NCI-H2227 (cell line): ENCODE measurements at regions not wholly inside any gene's neighbourhood (a gene's known extent, or its start where the extent isn't known, plus 50 kb on each side); places are given as distances from the start of the nearest gene placed in this dataset.
"Not testable (repeated sequence)": the region's sequence is repeated elsewhere in the genome, so short reads cannot be mapped to it uniquely, and the experiment has no call there.

Experiments
- DNase-seq: peaks from one replicate; lab custom pipeline; 2025; ENCODE audit not compliant: unreplicated experiment; lab: John Stamatoyannopoulos, UW

GRCh38 chr2:7738596-7738995 is 821.4 kb downstream of the RNF144A start:
- DNase-seq = no peak

- DNase-seq = no peak
These were observed 822.9 kb downstream of the RNF144A start for GRCh38 chr2:7740114-7740513.

GRCh38 chr2:7742301-7742700 is 825.1 kb downstream of the RNF144A start:
- DNase-seq = no peak

DNA sequence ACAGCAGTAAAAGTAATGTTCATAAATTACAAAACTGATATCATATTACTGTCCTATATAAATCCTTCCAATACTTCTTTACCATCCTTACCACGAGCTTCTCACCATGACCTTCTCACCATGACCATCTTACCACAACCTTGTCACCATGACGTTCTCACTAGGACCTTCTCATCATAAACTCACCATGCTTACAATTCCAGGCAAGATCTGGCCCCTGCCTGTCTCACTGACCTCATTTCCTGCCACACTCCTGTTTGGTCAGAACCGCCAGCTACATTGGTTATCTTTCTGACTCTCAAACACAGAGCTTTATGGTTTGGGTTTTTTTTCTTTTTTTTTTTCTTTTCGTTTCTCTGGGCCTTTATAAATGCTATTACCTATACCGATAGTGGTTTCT is 827.6 kb downstream of the RNF144A start:
- no peak for DNase-seq

GRCh38 chr2:7745369-7745768 is 828.2 kb downstream of the RNF144A start:
- DNase-seq = no peak

- DNase-seq = no peak
These were observed 831.7 kb downstream of the RNF144A start for GRCh38 chr2:7748717-7749415.

GRCh38 chr2:7749895-7750559 is 832.8 kb downstream of the RNF144A start:
- no peak for DNase-seq

- DNase-seq = no peak
These were observed 835.1 kb downstream of the RNF144A start for GRCh38 chr2:7752291-7752690.

- DNase-seq = no peak
These were observed 836.6 kb downstream of the RNF144A start for GRCh38 chr2:7753777-7754176.

GRCh38 chr2:7755879-7756278 is 838.7 kb downstream of the RNF144A start:
- DNase-seq = peak; percentile 85

DNA sequence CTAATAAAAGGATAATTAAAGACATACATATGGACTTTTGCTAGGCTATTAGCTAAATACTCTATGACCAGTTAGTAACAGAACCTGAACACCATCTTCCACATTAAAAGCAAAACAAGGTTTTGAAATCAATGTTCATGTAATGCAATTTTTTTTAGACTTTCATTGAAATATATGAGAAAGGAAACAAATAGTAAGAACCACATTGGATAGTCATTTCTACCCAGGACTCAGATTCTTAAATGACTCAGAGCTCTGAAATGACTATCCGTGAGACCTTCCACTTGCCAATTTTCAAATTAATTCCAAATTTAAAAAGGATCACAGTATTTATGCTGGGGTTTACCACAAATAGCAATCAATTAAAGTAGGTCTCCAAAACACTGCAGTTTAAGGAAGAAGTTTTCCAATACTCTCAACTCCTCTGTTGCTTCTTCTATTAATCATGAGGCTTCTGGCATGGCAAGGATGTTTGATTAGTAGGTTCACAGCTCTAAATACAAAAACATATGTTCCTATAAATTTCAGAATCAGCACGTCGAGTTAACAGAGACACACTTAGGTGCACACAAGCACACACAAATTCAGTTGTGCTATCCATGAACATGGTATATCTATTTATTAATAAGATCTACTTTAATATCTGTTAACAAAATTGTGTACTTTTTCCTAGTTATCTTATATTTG is 841.0 kb downstream of the RNF144A start:
- DNase-seq = no peak

GRCh38 chr2:7759898-7760297 is 842.7 kb downstream of the RNF144A start:
- no peak for DNase-seq

DNA sequence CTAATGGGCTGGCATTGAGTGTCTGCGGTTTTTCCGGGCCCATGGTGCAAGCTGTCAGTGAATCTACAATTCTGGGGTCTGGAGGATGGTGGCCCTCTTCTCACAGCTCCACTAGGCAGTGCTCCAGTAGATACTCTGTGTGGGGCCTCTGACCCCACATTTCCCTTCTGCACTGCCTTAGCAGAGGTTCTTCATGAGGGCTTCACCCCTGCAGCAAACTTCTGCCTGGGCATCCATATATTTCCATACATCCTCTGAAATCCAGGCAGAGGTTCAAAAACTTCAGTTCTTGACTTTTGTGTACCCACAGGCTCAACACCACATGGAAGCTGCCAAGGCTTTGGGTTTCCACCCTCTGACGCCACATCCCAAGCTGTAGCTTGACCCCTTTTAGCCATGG is 846.2 kb downstream of the RNF144A start:
- DNase-seq = not testable (repeated sequence)

- no peak for DNase-seq
These were observed 848.0 kb downstream of the RNF144A start for GRCh38 chr2:7765236-7765635.

DNA sequence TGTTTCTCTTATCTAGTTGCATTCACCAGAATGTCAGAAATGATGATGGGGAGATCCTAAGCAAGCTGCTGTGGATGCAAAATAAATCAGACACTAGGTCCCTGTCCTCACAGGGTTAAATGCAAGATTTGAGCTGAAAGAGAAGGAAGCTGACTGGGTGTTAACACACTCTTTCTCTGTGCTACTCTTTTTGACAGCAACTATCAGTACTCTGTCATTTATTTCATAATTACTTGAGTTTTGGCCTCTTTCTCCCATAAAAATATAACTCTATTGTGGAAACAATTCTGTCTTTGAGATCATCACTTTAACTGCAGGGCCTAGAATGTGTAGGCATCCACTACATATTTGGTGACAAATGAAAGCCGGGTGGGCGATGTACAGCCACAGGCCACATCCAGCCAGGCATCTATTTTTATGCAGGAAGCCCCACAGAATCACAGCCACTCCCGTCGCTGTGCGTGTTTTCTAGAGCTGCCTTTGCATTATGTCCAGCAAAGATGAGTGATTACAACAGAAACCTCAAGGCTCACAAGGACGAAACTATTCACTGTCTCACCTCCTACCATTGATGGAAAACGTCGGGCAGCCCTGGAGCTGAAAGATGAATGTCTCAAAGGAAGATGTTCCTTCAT is 849.0 kb downstream of the RNF144A start:
- no peak for DNase-seq

DNA sequence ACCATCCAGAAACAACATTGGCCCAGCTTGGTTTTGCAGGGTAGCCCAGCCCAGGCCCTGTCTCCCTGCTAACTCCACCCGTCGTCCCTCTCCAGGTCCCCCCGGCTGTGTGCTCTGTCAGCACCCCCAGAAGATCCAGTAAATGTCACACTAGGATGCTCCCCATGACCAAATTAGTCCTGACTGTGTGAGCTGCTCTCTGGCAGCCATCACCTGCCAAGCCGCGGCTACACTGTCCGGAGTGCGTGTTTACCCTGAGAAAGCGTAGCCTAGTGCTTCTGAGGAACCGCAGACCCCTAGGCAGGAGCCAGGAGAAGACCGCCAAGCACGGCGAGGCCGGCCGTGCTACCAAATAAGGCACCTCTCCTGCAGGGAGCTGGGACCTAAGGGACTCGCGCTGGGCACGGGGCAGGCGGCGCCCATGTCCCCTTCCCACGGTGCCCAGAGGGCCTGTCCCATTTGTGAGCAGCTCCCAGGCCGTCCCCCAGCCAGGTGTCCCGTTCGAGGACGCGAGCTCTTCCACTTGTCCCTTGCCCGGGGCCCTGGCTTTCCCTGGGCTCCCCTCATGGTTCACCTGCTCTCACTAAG is 849.9 kb downstream of the RNF144A start:
- DNase-seq = no peak

- DNase-seq = no peak
These were observed 850.7 kb downstream of the RNF144A start for GRCh38 chr2:7767902-7768301.

GRCh38 chr2:7771781-7772180 is 854.6 kb downstream of the RNF144A start:
- DNase-seq = no peak

- DNase-seq = no peak
These were observed 856.4 kb downstream of the RNF144A start for GRCh38 chr2:7773362-7774360.

GRCh38 chr2:7774481-7774880 is 857.3 kb downstream of the RNF144A start:
- no peak for DNase-seq
